ENCODE measurements at regions not wholly inside any gene's neighbourhood (a gene's known extent, or its start where the extent isn't known, plus 50 kb on each side); places are given as distances from the start of the nearest gene placed in this dataset.
"Not testable (repeated sequence)": the region's sequence is repeated elsewhere in the genome, so short reads cannot be mapped to it uniquely, and the experiment has no call there.

DNA sequence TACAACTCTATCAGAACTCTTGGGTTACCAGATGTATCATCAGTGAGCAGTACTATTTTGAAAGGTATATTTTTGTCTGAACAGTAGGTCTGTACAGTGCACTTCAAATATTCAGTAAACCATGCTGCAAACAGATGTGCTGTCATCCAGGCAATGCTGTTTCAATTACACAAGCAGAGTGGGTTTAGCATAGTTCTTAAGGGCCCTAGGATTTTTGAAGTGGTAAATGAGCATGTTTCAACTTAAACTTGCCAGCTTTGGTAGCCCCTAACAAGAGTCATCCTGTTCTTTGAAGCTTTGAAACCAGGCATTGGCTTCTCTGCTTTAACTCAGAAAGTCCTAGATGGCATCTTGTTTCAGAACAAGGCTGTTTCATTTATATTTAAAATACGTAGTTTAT is 1519.9 kb downstream of the SUCLG1 start:
- peaks cover 4% of the 10 kb centered on the region; the same call in 1 of the 2 replicates for H3K4me1 ChIP-seq (ENCODE audit: insufficient read depth, low read length)
- no peak overlapping the region for H3K9ac ChIP-seq (ENCODE audit: low read depth, low read length)
- no peaks in the 10 kb centered on the region for H3K36me3 ChIP-seq (ENCODE audit: insufficient read depth, low read length)
- no peaks in the 10 kb centered on the region for H3K9me3 ChIP-seq (ENCODE audit: control insufficient read depth, insufficient read depth, low read length)

DNA sequence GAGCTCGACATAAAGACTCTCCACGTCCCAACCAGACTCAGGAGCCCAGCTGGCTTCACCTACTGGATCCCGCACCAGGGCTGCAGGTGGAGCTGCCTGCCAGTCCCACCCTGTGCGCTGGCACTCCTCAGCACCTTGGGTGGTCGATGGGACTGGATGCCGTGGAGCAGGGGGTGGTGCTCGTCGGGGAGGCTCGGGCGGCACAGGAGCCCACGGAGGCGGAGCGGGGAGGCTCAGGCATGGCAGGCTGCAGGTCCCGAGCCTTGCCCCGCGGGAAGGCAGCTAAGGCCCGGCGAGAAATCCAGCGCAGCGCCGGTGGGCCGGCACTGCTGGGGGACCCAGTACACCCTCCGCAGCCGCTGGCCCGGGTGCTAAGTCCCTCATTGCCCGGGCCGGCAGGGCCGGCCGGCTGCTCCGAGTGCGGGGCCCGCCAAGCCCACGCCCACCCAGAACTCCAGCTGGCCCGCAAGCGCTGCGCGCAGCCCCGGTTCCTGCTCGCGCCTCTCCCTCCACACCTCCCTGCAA is 1520.7 kb downstream of the SUCLG1 start:
- not testable (repeated sequence) for H3K36me3 ChIP-seq (ENCODE audit: insufficient read depth, low read length); H3K4me1 ChIP-seq (ENCODE audit: insufficient read depth, low read length); H3K9me3 ChIP-seq (ENCODE audit: control insufficient read depth, insufficient read depth, low read length); H3K9ac ChIP-seq (ENCODE audit: low read depth, low read length)

DNA sequence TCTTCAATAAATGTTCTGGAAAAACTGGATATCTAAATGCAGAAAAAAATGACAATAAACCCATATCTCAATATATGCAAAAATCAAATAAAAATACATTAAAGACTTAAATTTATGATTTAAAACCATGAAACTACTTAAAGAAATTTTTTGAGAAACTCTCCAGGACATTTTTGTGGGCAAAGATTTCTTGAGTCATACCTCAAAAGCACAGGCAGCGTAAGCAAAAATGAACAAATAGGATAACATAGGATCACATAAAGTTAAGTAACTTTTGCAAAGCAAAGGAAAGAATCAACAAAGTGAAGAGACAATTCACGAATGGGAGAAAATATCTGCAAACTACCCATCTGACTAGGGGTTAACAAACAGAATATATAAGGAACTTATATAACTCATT is 1545.5 kb downstream of the SUCLG1 start:
- Histone ChIP-seq H3K9me3 (ENCODE audit: control insufficient read depth, insufficient read depth, low read length) (no peaks in the 10 kb centered on the region), H3K36me3 (ENCODE audit: insufficient read depth, low read length) (no peaks in the 10 kb centered on the region), H3K4me1 (ENCODE audit: insufficient read depth, low read length) (no peaks in the 10 kb centered on the region), H3K9ac (ENCODE audit: low read depth, low read length) (no peak overlapping the region)

DNA sequence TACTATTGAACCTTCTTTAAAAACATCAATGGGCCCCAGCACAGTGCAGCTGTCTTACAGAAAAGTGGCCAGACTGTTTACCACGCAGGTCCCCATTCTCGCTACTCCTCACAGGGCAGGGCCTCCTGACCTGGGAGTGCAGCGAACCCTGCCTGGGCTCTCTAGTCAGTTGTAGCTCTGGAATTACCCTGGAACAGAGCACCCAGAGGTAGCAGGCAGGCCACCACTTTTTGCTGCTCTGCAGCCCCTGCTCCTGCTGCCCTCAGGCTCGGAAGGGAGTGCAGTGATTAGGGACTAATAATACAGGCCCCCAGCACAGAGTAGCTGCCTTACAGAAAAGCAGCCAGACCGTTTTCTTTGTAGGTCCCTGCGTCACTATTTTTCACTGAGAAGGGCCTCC is 1563.0 kb downstream of the SUCLG1 start:
- Histone ChIP-seq H3K9ac (ENCODE audit: low read depth, low read length) (no peak overlapping the region), H3K36me3 (ENCODE audit: insufficient read depth, low read length) (no peaks in the 10 kb centered on the region), H3K9me3 (ENCODE audit: control insufficient read depth, insufficient read depth, low read length) (no peaks in the 10 kb centered on the region)

DNA sequence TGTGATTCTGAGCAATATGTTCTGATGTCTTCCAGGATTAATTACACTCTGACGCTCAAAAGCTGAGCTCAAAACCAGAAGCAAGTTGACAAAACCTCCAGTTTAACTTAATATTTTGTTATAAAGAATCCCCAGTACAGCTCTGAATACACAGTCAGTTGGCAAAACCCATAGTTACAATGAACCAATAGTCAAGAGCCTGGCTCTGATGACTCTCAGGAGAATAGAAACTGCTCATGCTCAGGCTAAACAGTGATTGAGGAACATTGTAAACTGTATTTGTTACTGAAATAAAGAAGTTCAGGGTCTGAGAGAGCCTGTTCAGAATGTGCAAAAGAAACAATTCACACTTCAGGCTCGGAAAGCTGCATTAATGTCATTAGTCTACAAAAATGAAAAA is 1565.9 kb downstream of the SUCLG1 start:
- Histone ChIP-seq H3K4me1 (ENCODE audit: insufficient read depth, low read length) (no peaks in the 10 kb centered on the region), H3K9me3 (ENCODE audit: control insufficient read depth, insufficient read depth, low read length) (no peaks in the 10 kb centered on the region), H3K36me3 (ENCODE audit: insufficient read depth, low read length) (no peaks in the 10 kb centered on the region), H3K9ac (ENCODE audit: low read depth, low read length) (no peak overlapping the region)

More for the DNA sequence above, 1563.0 kb downstream of the SUCLG1 start:
- H3K4me1 ChIP-seq (ENCODE audit: insufficient read depth, low read length) = no peaks in the 10 kb centered on the region

DNA sequence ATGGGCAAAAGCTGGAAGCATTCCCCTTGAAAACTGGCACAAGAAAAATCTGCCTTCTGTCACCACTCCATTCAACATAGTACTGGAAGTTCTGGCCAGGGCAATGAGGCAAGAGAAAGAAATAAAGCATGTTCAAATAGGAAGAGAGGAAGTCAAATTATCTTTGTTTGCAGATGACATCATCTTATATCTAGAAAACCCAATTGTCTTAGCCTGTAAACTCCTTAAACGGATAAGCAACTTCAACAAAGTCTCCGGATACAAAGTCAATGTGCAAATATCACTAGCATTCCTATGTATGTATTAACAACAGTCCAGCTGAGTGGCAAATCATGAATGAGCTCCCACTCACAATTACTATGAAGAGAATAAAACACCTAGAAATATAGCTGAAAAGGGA is 1579.3 kb downstream of the SUCLG1 start:
- no peaks in the 10 kb centered on the region for H3K36me3 ChIP-seq (ENCODE audit: insufficient read depth, low read length)
- H3K4me1 ChIP-seq (ENCODE audit: insufficient read depth, low read length) = no peaks in the 10 kb centered on the region
- H3K9me3 ChIP-seq (ENCODE audit: control insufficient read depth, insufficient read depth, low read length) = no peaks in the 10 kb centered on the region
- H3K9ac ChIP-seq (ENCODE audit: low read depth, low read length) = no peak overlapping the region

DNA sequence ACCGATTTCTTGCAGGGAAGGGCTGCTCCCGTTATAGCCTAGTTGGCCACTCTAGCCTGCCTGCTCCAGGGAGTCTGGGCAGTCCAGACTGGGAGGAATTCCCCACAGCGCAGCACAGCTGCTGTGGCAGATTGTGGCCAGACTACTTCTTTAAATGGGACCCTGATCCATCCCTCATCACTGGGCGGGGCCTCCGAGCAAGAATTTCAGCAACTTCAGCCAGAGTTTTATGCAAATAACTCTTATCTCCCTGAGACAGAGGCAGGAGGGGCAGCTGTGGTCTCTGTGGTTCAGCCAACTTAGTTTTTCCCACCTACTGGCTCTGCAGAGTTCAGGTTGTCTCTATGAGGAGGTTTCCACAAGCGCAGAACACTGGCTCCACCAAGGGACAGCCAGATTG is 1583.2 kb downstream of the SUCLG1 start:
- Histone ChIP-seq H3K9me3 (ENCODE audit: control insufficient read depth, insufficient read depth, low read length) (no peaks in the 10 kb centered on the region), H3K36me3 (ENCODE audit: insufficient read depth, low read length) (no peaks in the 10 kb centered on the region), H3K9ac (ENCODE audit: low read depth, low read length) (no peak overlapping the region), H3K4me1 (ENCODE audit: insufficient read depth, low read length) (no peaks in the 10 kb centered on the region)

DNA sequence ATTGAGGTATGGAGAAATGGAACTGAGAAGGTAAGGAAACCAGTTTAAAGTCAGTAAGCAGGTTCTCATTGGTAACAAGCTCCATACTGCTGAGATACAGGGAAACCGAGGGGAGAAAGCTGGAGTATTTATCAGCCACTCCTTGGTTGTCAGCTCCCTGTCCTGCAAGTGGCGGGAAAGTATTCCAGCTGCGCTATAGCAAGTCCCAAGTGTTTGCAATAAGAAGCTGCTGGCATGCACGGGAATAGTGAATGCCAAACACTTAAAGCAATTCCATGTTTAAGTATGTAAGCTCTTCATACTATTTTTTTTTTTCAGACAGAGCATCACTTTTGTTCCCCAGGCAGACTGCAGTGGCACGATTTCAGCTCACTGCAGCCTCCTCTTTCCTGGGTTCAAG is 1601.1 kb downstream of the SUCLG1 start:
- Histone ChIP-seq H3K9ac (ENCODE audit: low read depth, low read length) (no peak overlapping the region), H3K9me3 (ENCODE audit: control insufficient read depth, insufficient read depth, low read length) (no peaks in the 10 kb centered on the region), H3K4me1 (ENCODE audit: insufficient read depth, low read length) (no peaks in the 10 kb centered on the region)

DNA sequence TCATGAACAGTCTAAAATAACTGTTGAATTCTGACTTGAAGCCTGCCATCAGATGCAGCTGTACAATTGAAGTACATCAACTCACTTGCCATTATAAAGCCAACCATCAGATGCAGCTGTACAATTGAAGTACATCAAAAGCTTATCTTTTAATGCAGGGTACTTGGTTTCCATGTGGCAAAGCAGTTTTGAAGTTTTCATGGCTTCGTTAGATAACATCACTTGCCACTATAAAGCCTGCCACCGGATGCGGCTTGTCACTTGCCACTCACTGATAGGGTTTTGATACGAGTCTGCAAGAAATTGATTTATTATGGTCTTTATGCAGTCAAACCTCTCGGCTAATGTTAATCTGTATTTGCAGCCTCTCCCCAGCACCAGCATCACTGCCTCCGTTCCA is 1605.8 kb downstream of the SUCLG1 start:
- H3K36me3 ChIP-seq (ENCODE audit: insufficient read depth, low read length) = no peaks in the 10 kb centered on the region

More for the DNA sequence above, 1601.1 kb downstream of the SUCLG1 start:
- H3K36me3 ChIP-seq (ENCODE audit: insufficient read depth, low read length) = no peaks in the 10 kb centered on the region

DNA sequence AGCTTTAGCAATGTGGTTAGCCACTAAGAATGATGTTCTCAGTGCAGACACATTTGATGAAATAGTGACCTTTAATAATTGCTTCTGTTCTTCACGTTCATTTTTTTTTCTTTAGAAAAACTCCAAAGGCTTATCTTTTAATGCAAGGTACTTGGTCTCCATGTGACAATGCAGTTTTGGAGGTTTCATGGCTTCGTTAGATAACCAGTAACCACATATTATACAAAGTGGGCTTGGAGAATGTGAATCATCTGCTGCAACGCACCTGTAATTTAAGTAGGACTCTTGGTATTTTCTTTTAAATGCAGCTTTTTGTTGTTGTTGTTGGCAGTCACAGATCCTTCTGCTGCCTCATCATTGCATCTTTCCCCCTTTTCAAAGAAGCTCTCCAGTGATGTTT is 1606.3 kb downstream of the SUCLG1 start:
- Histone ChIP-seq H3K4me1 (ENCODE audit: insufficient read depth, low read length) (no peaks in the 10 kb centered on the region), H3K9me3 (ENCODE audit: control insufficient read depth, insufficient read depth, low read length) (no peaks in the 10 kb centered on the region), H3K9ac (ENCODE audit: low read depth, low read length) (no peak overlapping the region), H3K36me3 (ENCODE audit: insufficient read depth, low read length) (no peaks in the 10 kb centered on the region)

More for the DNA sequence above, 1605.8 kb downstream of the SUCLG1 start:
- Histone ChIP-seq H3K9ac (ENCODE audit: low read depth, low read length) (no peak overlapping the region), H3K4me1 (ENCODE audit: insufficient read depth, low read length) (no peaks in the 10 kb centered on the region), H3K9me3 (ENCODE audit: control insufficient read depth, insufficient read depth, low read length) (no peaks in the 10 kb centered on the region)

DNA sequence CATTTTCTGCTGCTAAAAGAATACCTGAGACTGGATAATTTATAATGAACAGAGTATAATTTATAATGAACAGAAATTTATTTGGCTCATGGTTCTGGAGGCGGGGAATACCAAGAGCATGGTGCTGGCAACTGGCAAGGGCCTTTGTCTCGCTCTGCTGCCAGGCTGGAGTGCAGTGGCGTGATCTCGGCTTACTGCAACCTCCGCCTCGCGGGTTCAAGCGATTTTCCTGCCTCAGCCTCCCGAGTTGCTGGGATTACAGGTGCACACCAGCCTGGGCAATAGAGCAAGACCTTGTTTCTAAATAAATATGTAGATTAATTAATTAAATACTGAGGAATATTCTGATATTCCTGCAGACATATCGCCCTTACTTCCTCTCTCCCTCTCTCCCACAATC is 1610.8 kb downstream of the SUCLG1 start:
- no peaks in the 10 kb centered on the region for H3K36me3 ChIP-seq (ENCODE audit: insufficient read depth, low read length)
- no peaks in the 10 kb centered on the region for H3K9me3 ChIP-seq (ENCODE audit: control insufficient read depth, insufficient read depth, low read length)
- H3K4me1 ChIP-seq (ENCODE audit: insufficient read depth, low read length) = no peaks in the 10 kb centered on the region
- no peak overlapping the region for H3K9ac ChIP-seq (ENCODE audit: low read depth, low read length)

DNA sequence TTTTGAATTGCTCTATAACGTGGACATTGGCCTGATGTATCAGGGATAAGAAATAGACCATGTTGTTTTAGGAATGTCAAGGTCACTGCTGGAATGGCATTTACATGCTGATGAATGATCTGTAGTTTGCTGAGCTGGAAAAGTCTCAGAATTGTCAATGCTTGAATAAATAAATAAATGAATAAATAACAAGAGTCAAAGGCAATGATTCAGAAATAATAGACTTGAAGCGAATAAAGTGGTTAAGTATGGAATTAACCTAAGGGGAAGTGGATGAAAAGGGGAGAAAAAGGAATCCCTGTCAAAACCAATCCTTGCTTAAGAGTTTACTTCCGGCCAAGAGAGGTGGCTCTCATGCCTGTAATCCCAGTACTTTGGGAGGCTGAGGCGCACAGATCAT is 1620.0 kb downstream of the SUCLG1 start:
- no peak overlapping the region for H3K9ac ChIP-seq (ENCODE audit: low read depth, low read length)
- H3K4me1 ChIP-seq (ENCODE audit: insufficient read depth, low read length) = peaks cover 4% of the 10 kb centered on the region; the same call in 1 of the 2 replicates
- no peaks in the 10 kb centered on the region for H3K36me3 ChIP-seq (ENCODE audit: insufficient read depth, low read length)
- H3K9me3 ChIP-seq (ENCODE audit: control insufficient read depth, insufficient read depth, low read length) = no peaks in the 10 kb centered on the region

DNA sequence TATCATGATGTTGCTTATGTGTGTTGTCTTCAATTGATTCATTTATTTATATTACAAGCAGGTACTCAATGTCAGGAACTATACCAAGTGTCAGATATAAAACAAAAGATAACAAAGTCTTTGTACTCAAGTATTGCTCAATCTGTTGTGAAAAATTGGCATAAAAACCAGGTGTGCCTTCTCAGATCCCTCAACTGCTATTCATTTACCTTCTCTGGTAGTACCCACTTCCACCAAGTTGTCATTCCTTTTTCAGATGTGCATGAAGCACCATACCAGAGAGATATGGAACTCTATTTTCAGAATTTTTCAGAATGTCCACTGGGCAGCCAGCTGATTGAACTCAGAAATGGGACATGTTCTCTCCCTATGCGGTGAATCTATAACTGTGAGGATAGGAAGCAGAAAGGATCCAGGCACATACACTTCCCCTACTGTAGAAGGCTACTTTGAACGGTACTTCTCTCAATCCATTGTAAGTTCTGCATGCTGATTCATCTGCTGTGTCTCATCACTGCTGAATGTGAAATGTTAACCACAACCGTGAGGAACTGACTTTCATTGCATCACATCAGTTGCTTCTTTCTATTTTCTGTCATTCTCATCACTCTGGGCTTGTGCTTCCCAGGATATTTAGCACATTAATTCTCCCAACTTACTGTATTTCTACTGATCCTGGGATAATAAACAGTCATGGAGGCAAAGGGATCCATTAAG is 1621.3 kb downstream of the SUCLG1 start:
- no peaks in the 10 kb centered on the region for H3K9me3 ChIP-seq (ENCODE audit: control insufficient read depth, insufficient read depth, low read length)
- no peak overlapping the region for H3K9ac ChIP-seq (ENCODE audit: low read depth, low read length)
- H3K4me1 ChIP-seq (ENCODE audit: insufficient read depth, low read length) = peaks cover 4% of the 10 kb centered on the region; the same call in 1 of the 2 replicates
- H3K36me3 ChIP-seq (ENCODE audit: insufficient read depth, low read length) = no peaks in the 10 kb centered on the region

DNA sequence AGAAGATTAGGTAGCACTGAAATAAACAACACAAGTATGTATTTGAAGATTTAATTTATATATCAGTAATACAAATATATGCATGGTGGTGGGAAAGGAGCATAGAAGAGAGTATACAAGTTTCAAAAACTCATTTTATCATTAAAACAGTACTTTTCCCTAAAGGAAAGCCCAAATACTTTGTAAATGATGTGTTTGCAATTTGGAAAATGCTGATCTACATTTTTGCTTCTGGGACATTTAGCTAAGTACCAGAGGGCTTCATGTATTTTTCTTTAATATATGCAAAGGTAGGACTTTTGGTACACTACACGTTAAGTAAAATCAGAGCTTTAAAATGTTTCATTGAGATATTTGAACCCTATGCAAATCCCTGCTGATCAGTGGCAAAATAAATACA is 1624.2 kb downstream of the SUCLG1 start:
- no peaks in the 10 kb centered on the region for H3K36me3 ChIP-seq (ENCODE audit: insufficient read depth, low read length)
- H3K4me1 ChIP-seq (ENCODE audit: insufficient read depth, low read length) = peaks cover 16% of the 10 kb centered on the region; the same call in 1 of the 2 replicates
- H3K9ac ChIP-seq (ENCODE audit: low read depth, low read length) = no peak overlapping the region
- H3K9me3 ChIP-seq (ENCODE audit: control insufficient read depth, insufficient read depth, low read length) = no peaks in the 10 kb centered on the region

DNA sequence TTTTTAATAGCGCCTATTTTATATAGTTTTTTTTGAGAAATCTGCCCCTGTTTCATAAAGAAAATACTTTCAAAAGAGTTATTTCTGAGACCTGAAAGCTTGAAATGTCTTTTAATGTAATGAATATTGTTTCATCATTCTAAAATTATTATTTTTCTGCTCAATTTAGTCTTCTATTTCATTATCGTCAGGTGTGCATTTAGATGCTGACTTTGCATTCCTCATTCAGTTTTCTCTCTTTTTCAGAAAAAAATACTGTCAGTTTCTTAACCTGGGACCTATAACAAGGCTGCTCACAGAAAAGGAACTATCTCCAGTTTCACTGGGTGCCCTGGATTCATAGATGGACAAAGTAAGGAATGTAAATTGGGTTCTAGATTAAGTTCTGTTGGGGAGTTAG is 1631.7 kb downstream of the SUCLG1 start:
- Histone ChIP-seq H3K4me1 (ENCODE audit: insufficient read depth, low read length) (peaks cover 12% of the 10 kb centered on the region; the same call in 1 of the 2 replicates), H3K9ac (ENCODE audit: low read depth, low read length) (no peak overlapping the region), H3K9me3 (ENCODE audit: control insufficient read depth, insufficient read depth, low read length) (no peaks in the 10 kb centered on the region), H3K36me3 (ENCODE audit: insufficient read depth, low read length) (no peaks in the 10 kb centered on the region)
